MM.1S (cell line): ENCODE measurements at regions not wholly inside any gene's neighbourhood (a gene's known extent, or its start where the extent isn't known, plus 50 kb on each side); places are given as distances from the start of the nearest gene placed in this dataset.

Source experiments
- DNase-seq: peaks from one replicate; pipeline ENCODE4 v3.0.0-alpha.2; 2015
- H2AFZ ChIP-seq: fragments of 300-600 bp; sonication (generic); 2 replicates; pipeline ENCODE4 v1.6.0; 2016; ENCODE audit warnings: antibody characterized with exemption, low read length
- H3F3A ChIP-seq: fragments of 300-600 bp; sonication (generic); 2 replicates; pipeline ENCODE4 v1.6.1; 2016; ENCODE audit warnings: mild to moderate bottlenecking, antibody characterized with exemption, low read length, moderate library complexity, mixed read lengths; ENCODE audit not compliant: insufficient read depth
- H3K27ac ChIP-seq: fragments of 300-600 bp; sonication (generic); 2 replicates; pipeline ENCODE4 v1.5.1; 2016; ENCODE audit warnings: mild to moderate bottlenecking, low read length
- H3K27me3 ChIP-seq: fragments of 300-600 bp; sonication (generic); replicated peaks from 2 replicates; pipeline ENCODE4 v1.6.0; 2016; ENCODE audit warnings: low read length; ENCODE audit not compliant: insufficient read depth
- H3K36me3 ChIP-seq: fragments of 300-600 bp; sonication (generic); replicated peaks from 2 replicates; pipeline ENCODE4 v1.6.1; 2016; ENCODE audit warnings: mild to moderate bottlenecking, low read length, mixed read lengths; ENCODE audit not compliant: insufficient read depth
- H3K4me1 ChIP-seq: fragments of 300-600 bp; sonication (generic); 2 replicates; pipeline ENCODE4 v1.6.1; 2016; ENCODE audit warnings: low read length, mixed read lengths
- H3K4me2 ChIP-seq: fragments of 300-600 bp; sonication (generic); 2 replicates; pipeline ENCODE4 v1.6.0; 2016; ENCODE audit warnings: low read depth, low read length
- H3K4me3 ChIP-seq: fragments of 300-600 bp; sonication (generic); 2 replicates; pipeline ENCODE4 v1.5.1; 2016; ENCODE audit warnings: low read length, mixed read lengths
- H3K79me2 ChIP-seq: fragments of 300-600 bp; sonication (generic); 2 replicates; pipeline ENCODE4 v1.6.1; 2016; ENCODE audit warnings: mixed run types, low read length, mixed read lengths
- H3K9ac ChIP-seq: fragments of 300-600 bp; sonication (generic); 2 replicates; pipeline ENCODE4 v1.6.1; 2016; ENCODE audit warnings: low read length, mixed read lengths
- H3K9me2 ChIP-seq: fragments of 300-600 bp; sonication (generic); replicated peaks from 2 replicates; pipeline ENCODE4 v1.6.1; 2016; ENCODE audit warnings: mild to moderate bottlenecking, low read length, mixed read lengths; ENCODE audit not compliant: insufficient read depth
- H3K9me3 ChIP-seq: fragments of 300-600 bp; sonication (generic); replicated peaks from 2 replicates; pipeline ENCODE4 v1.6.1; 2016; ENCODE audit warnings: mild to moderate bottlenecking, low read length, mixed read lengths; ENCODE audit not compliant: insufficient read depth
- H4K20me1 ChIP-seq: fragments of 300-600 bp; sonication (generic); 2 replicates; pipeline ENCODE4 v1.6.1; 2016; ENCODE audit warnings: mild to moderate bottlenecking, low read length, moderate library complexity, mixed read lengths; ENCODE audit not compliant: insufficient read depth
- CTCF ChIP-seq: fragments of 300-600 bp; sonication (generic); IDR thresholded peaks from 2 replicates; pipeline ENCODE4 v1.5.1; 2016; ENCODE audit warnings: antibody characterized with exemption, low read length, mixed read lengths
- EZH2 ChIP-seq: fragments of 300-600 bp; sonication (generic); optimal IDR thresholded peaks from 2 replicates; pipeline ENCODE3; 2017; ENCODE audit warnings: low read depth, mild to moderate bottlenecking, antibody characterized with exemption, low read length, mixed read lengths
- EZH2phosphoT487 ChIP-seq: fragments of 300-600 bp; sonication (generic); IDR thresholded peaks from 2 replicates; pipeline ENCODE4 v1.6.1; 2018; ENCODE audit warnings: antibody characterized with exemption, low read length

GRCh38 chr3:180414157-180414556, 187.8 kb upstream of the TTC14 start:
- Histone ChIP-seq H3K9me2 (no peaks in the 10 kb centered on the region), H3K36me3 (no peaks in the 10 kb centered on the region), H4K20me1 (no peaks in the 10 kb centered on the region), H3K9me3 (no peaks in the 10 kb centered on the region), H3K4me2 (no peak overlapping the region), H3K27me3 (no peaks in the 10 kb centered on the region), H2AFZ (no peak overlapping the region), H3K79me2 (no peaks in the 10 kb centered on the region), H3K4me3 (no peak overlapping the region), H3K4me1 (peaks cover under 1% of the 10 kb centered on the region; the same call in 1 of the 2 replicates), H3K9ac (no peak overlapping the region), H3F3A (no peaks in the 10 kb centered on the region), H3K27ac (no peak overlapping the region)
- no peak for TF ChIP-seq EZH2
- TF ChIP-seq EZH2phosphoT487 = no peak
- no peak for TF ChIP-seq CTCF
- DNase-seq = no peak

- Histone ChIP-seq H3K4me1 (no peaks in the 10 kb centered on the region), H3F3A (no peaks in the 10 kb centered on the region), H3K4me2 (no peak overlapping the region), H2AFZ (no peak overlapping the region), H3K9ac (no peak overlapping the region), H3K9me2 (no peaks in the 10 kb centered on the region), H3K4me3 (no peak overlapping the region), H3K9me3 (no peaks in the 10 kb centered on the region), H3K79me2 (no peaks in the 10 kb centered on the region), H3K27ac (no peak overlapping the region), H3K27me3 (no peaks in the 10 kb centered on the region), H4K20me1 (no peaks in the 10 kb centered on the region), H3K36me3 (no peaks in the 10 kb centered on the region)
- DNase-seq = no peak
- TF ChIP-seq CTCF = no peak
- no peak for TF ChIP-seq EZH2phosphoT487
- TF ChIP-seq EZH2 = no peak
Measured at GRCh38 chr3:180416111-180416594, 185.8 kb upstream of the TTC14 start.

- H3K27ac ChIP-seq = no peak overlapping the region
- H3K4me1 ChIP-seq = no peaks in the 10 kb centered on the region
- no peak overlapping the region for H2AFZ ChIP-seq
- H4K20me1 ChIP-seq = no peaks in the 10 kb centered on the region
- no peaks in the 10 kb centered on the region for H3K9me2 ChIP-seq
- no peaks in the 10 kb centered on the region for H3K27me3 ChIP-seq
- H3F3A ChIP-seq = no peaks in the 10 kb centered on the region
- H3K36me3 ChIP-seq = no peaks in the 10 kb centered on the region
- H3K79me2 ChIP-seq = no peaks in the 10 kb centered on the region
- H3K4me3 ChIP-seq = no peak overlapping the region
- no peak for TF ChIP-seq EZH2
- no peak for TF ChIP-seq EZH2phosphoT487
- no peak for TF ChIP-seq CTCF
- H3K4me2 ChIP-seq = no peak overlapping the region
- DNase-seq = no peak
- no peaks in the 10 kb centered on the region for H3K9me3 ChIP-seq
- H3K9ac ChIP-seq = no peak overlapping the region
Measured at GRCh38 chr3:180417241-180417640, 184.7 kb upstream of the TTC14 start.
